Neutrophil (primary cell): ENCODE measurements at regions not wholly inside any gene's neighbourhood (a gene's known extent, or its start where the extent isn't known, plus 50 kb on each side); places are given as distances from the start of the nearest gene placed in this dataset.

Experiments
- H3K27ac ChIP-seq: fragments of 200-600 bp; sonication (generic); 2 replicates; pipeline ENCODE4 v1.5.1; 2016; ENCODE audit warnings: mild to moderate bottlenecking, moderate library complexity
- H3K27me3 ChIP-seq: fragments of 200-600 bp; sonication (generic); 2 replicates; pipeline ENCODE4 v1.6.0; 2016; ENCODE audit warnings: mild to moderate bottlenecking
- H3K36me3 ChIP-seq: fragments of 200-600 bp; sonication (generic); 2 replicates; pipeline ENCODE4 v1.5.1; 2017
- H3K4me1 ChIP-seq, 2 experiments: fragments of 200-600 bp in 1 of 2; sonication (generic) in 1 of 2; 1 replicate in 1 of 2; 2 replicates in 1 of 2; pipeline versions ENCODE4 v1.5.1 to v1.6.1; 2013 to 2016; ENCODE audit warnings: low read depth in 1 of 2, low read length in 1 of 2, mild to moderate bottlenecking in 1 of 2, moderate library complexity in 1 of 2; ENCODE audit not compliant: control insufficient read depth in 1 of 2, insufficient read depth in 1 of 2
- H3K4me3 ChIP-seq, 2 experiments: fragments of 200-600 bp in 1 of 2; sonication (generic) in 1 of 2; 1 replicate in 1 of 2; 2 replicates in 1 of 2; pipeline ENCODE4 v1.5.1; 2013 to 2016; ENCODE audit warnings: low read depth in 1 of 2, low read length in 1 of 2, mild to moderate bottlenecking in 1 of 2, moderate library complexity in 1 of 2
- H3K9me3 ChIP-seq: fragments of 200-600 bp; sonication (generic); 2 replicates; pipeline ENCODE4 v1.5.1; 2016
- TF ChIP-seq, protein P1 (sequence below): fragments of 200-600 bp; sonication (generic); IDR thresholded peaks from 2 replicates; pipeline ENCODE4 v1.5.1; 2016; ENCODE audit warnings: antibody characterized with exemption

DNA sequence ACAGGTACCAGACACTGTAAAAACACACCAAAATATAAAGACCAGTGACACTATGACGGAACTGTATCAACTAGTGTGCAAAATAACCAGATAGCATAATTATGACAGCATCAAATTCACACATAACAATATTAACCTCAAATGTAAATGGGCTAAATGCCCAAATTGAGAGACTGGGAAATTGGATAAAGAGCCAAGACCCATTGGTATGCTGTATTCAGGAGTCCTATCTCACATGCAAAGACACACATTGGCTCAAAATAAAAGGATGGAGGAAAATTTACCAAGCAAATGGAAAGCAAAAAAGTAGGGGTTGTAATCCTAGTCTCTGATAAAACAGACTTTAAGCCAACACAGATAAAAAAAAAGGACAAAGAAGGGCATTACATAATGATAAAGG lies 416.3 kb upstream of the ZNF608 start:
- Histone ChIP-seq H3K4me1 (no peaks in the 10 kb centered on the region), H3K36me3 (no peaks in the 10 kb centered on the region)
- TF ChIP-seq, protein P1, sequence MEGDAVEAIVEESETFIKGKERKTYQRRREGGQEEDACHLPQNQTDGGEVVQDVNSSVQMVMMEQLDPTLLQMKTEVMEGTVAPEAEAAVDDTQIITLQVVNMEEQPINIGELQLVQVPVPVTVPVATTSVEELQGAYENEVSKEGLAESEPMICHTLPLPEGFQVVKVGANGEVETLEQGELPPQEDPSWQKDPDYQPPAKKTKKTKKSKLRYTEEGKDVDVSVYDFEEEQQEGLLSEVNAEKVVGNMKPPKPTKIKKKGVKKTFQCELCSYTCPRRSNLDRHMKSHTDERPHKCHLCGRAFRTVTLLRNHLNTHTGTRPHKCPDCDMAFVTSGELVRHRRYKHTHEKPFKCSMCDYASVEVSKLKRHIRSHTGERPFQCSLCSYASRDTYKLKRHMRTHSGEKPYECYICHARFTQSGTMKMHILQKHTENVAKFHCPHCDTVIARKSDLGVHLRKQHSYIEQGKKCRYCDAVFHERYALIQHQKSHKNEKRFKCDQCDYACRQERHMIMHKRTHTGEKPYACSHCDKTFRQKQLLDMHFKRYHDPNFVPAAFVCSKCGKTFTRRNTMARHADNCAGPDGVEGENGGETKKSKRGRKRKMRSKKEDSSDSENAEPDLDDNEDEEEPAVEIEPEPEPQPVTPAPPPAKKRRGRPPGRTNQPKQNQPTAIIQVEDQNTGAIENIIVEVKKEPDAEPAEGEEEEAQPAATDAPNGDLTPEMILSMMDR, result no peak

DNA sequence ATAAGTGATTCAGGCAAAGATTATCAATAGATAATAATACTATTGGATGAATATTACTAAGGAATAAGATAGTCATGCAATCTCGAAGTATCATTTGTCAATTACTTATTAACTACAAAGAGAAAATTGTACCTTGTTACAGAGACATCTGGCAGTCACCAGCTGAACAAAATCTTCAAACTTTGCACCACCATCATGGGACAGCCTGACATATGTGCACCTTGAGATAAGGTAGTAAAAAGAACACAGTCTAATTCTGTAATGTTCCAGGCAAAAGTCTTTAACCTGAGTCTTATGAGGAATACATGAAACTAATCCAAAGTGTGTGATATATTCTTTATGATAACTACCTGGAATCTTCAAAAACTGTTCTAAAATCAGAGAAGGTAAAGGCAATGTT lies 423.0 kb upstream of the ZNF608 start:
- Histone ChIP-seq H3K36me3 (no peaks in the 10 kb centered on the region), H3K27me3 (no peaks in the 10 kb centered on the region), H3K9me3 (no peaks in the 10 kb centered on the region), H3K4me1 (no peaks in the 10 kb centered on the region), H3K27ac (no peak overlapping the region), H3K4me3 (no peak overlapping the region)
- TF ChIP-seq, protein P1, result no peak

More for the DNA sequence above, 416.3 kb upstream of the ZNF608 start:
- no peak overlapping the region for H3K27ac ChIP-seq
- H3K27me3 ChIP-seq, result no peaks in the 10 kb centered on the region
- H3K4me3 ChIP-seq, result no peak overlapping the region
- H3K9me3 ChIP-seq, result no peaks in the 10 kb centered on the region

DNA sequence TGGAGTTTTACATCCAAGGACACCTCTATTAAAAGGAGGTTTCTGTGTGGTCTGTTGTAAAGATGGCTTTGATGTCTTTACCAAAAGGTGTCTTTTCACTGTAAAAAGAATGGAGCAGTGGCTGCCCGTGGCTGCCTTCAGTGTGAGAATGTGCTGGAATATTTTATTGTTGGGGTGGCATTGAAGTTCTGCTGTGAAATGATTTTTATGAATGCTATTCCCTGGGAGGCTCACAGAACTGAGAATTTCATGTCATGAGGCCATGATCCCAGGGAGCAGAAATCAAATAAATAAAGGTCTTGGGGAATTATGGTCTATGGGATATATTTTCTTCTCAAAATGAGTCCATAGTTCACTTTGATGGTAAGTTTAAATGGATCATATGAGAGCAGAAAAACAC lies 425.2 kb upstream of the ZNF608 start:
- Histone ChIP-seq H3K36me3 (no peaks in the 10 kb centered on the region), H3K4me1 (no peaks in the 10 kb centered on the region), H3K9me3 (no peaks in the 10 kb centered on the region), H3K4me3 (no peak overlapping the region), H3K27ac (no peak overlapping the region), H3K27me3 (no peaks in the 10 kb centered on the region)
- TF ChIP-seq, protein P1, result no peak

- no peaks in the 10 kb centered on the region for H3K4me1 ChIP-seq
- H3K36me3 ChIP-seq, result no peaks in the 10 kb centered on the region
- no peak overlapping the region for H3K4me3 ChIP-seq
- no peak overlapping the region for H3K27ac ChIP-seq
- H3K9me3 ChIP-seq, result no peaks in the 10 kb centered on the region
- TF ChIP-seq, protein P1, result no peak
- no peaks in the 10 kb centered on the region for H3K27me3 ChIP-seq
Measured at GRCh38 chr5:125175348-125176004, 429.0 kb upstream of the ZNF608 start.

- Histone ChIP-seq H3K27ac (no peak overlapping the region), H3K4me1 (no peaks in the 10 kb centered on the region), H3K4me3 (no peak overlapping the region), H3K9me3 (no peaks in the 10 kb centered on the region), H3K36me3 (no peaks in the 10 kb centered on the region), H3K27me3 (no peaks in the 10 kb centered on the region)
- TF ChIP-seq, protein P1, result no peak
Measured at GRCh38 chr5:125176005-125176390, 429.6 kb upstream of the ZNF608 start.
